HEK293T (cell line): ENCODE measurements at regions not wholly inside any gene's neighbourhood (a gene's known extent, or its start where the extent isn't known, plus 50 kb on each side); places are given as distances from the start of the nearest gene placed in this dataset.

Experiments used
- SP1 ChIP-seq: fragments of 450-650 bp; IDR thresholded peaks from 2 replicates; pipeline ENCODE4 v1.6.1; 2017
- SUZ12 ChIP-seq: fragments of 450-650 bp; IDR thresholded peaks from 2 replicates; pipeline ENCODE4 v1.6.1; 2016; ENCODE audit warnings: mild to moderate bottlenecking
- TARDBP ChIP-seq: fragments of 450-650 bp; IDR thresholded peaks from 2 replicates; pipeline ENCODE4 v1.6.1; 2016

DNA sequence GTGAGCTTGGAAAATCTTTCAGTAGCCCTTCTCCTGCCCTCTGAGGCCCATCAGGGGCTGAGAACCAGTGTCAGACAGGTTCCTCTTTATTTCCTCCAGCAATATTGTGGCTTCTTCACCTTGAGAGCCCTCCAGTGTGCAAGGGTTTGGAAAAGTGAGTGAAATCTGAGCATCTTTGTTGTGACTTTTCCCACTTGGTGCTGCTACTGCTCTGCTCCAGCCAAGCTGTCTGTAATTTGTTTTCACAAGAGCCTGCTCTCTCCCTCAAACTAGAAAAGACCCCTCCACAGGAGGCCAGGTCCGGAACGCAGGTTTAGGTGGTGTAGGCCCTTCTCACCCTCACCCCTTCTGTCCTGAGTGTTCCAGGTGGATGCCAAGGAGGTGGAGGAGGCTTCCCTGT lies 57.4 kb upstream of the SPRY4 start:
- TF ChIP-seq SUZ12 (no peak), SP1 (no peak), TARDBP (no peak)
